NCI-H524 (cell line): ENCODE measurements at regions not wholly inside any gene's neighbourhood (a gene's known extent, or its start where the extent isn't known, plus 50 kb on each side); places are given as distances from the start of the nearest gene placed in this dataset.

Source experiments
- DNase-seq, 2 experiments: peaks; one replicate each; lab custom pipeline; 2025; lab: John Stamatoyannopoulos, UW

GRCh38 chr9:14428781-14429230 is 114.9 kb upstream of the NFIB start:
- peak in 1 of 2 experiments; percentile 63 for DNase-seq

GRCh38 chr9:14427419-14427818 is 113.5 kb upstream of the NFIB start:
- no peak for DNase-seq

DNA sequence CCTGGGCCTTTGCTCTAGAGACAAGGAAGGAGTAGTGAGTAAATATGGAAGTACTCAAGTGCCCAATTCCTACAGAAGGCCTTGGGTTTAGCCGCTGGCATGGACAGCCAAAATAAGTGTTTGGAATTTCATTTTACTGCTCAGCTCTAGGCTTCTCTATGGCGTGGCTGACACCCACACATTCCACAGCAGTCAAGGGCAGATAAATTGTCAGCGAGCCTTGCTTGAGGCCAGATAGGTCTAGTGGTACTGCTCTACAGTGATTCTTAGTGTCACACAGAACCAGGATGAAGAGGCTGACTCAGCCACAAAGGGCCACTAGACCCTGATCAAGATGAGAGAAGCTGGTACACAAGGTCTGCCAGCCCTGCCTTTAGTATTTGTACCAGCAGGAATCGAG is 111.0 kb upstream of the NFIB start:
- DNase-seq, result no peak

GRCh38 chr9:14424289-14424688 is 110.3 kb upstream of the NFIB start:
- DNase-seq, result no peak

GRCh38 chr9:14423815-14424261 is 109.9 kb upstream of the NFIB start:
- no peak for DNase-seq

DNA sequence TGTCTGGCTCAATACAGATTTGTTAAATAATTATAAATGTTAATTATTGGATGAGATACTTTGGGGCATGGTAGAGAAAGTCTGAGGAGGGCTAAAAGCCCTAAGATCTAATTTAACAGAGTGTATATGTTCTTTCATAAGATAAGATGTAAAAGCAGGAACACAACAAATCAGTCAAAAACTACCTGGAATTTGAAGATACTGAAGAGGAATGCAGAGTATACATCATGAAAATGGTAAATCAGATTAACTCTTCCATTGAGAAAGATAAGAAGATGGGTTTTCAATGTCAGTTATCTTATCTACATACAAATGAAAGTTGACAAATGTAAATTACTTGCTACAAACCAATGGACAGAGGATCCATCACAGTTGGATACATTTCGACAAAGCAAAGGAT is 107.3 kb upstream of the NFIB start:
- no peak for DNase-seq

DNA sequence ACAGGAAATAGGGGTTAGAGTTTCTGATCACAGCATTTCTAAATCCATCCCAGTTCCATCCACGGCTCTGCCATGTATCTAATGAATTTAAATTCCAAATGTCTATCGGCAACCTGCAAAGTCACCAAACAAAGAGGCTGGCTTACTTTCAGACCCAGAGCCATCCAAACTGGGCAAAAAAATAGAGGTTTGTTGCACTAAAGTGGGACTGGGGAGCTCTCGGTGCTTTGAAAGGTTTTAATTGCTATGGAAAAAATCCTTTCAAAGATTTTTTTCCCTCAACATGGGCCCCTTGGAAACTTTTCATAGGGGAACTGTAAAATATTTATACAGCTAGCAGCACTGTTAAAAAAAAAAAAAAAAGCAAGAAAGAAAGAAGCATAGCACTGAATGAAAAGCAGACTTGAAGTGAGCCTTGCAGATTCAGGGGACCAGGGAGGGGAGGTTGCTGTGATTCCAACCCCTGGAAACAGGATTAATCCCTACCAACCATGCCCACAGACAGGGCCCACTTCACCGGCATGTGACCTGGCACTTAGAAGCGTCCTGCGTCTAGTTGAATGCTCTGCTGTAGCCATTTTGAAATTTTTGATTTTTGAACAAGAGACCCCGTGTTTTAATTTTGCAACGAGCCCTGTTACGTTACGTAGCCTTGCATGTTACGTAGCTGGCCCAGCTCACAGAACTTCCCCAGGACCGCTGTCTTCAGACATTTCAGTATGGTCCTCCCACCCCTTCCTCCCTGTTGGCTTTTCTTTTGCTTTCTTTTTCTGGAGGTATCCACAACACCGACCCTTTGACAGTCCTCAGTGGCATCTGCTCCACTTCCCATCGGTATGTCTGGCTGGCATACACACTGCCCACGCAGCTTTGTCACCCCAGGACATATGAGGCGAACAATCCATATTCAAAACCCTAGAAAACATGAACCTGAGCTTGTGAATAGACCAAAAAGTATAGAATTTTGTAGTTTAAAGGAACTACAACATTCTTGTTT is 105.3 kb upstream of the NFIB start:
- DNase-seq, result no peak

DNA sequence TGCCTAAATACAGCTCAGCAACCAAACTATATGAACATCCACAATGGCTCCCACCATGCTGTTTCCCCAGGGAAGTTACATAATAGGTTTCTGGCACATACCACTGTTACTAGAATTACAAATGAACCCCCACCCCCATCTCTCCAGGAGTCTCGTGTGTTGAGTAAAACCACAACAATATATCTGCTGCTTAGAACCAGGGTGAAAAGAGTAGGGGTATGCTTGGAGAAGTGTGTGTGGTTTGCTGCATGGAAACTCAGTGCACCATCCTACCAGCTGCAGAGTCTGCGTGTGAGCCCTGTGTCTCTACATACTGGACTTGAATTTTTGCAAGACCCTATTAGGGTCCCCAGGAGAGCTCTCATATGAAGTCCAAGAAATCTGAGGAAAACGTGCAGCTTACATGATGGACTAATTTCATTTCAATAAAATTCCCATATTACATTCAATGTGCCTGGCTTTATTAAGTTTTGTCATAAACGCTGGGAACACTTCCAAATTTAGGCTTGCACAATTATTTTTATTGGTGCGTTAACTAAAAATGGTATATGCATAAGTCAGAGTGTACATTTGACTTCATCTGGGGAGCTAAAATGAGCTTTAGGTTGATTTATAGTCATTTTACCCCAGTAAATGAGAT is 104.5 kb upstream of the NFIB start:
- no peak for DNase-seq

GRCh38 chr9:14417237-14417636 is 103.3 kb upstream of the NFIB start:
- no peak for DNase-seq

GRCh38 chr9:14415947-14416346 is 102.0 kb upstream of the NFIB start:
- DNase-seq, result no peak

DNA sequence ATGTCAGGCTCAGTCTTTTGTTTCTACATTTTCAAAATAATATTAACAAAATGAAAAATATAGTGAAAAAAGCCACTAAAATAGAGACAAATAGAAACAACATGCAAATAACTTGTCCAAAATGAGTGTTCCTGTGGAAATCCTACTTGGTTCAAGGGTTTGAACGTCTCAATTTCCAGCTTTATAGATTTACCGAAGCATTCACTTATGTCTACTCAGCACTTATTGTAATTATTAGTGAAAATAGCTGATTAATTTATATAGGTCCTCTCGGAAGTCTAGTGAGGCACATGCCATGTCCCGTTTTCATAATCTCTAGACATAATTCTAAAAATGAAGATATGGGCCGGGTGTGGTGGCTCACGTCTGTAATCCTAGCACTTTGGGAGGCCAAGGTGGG is 99.9 kb upstream of the NFIB start:
- DNase-seq, result no peak

GRCh38 chr9:14412775-14413174 is 98.8 kb upstream of the NFIB start:
- DNase-seq, result peak in 1 of 2 experiments; percentile 56

DNA sequence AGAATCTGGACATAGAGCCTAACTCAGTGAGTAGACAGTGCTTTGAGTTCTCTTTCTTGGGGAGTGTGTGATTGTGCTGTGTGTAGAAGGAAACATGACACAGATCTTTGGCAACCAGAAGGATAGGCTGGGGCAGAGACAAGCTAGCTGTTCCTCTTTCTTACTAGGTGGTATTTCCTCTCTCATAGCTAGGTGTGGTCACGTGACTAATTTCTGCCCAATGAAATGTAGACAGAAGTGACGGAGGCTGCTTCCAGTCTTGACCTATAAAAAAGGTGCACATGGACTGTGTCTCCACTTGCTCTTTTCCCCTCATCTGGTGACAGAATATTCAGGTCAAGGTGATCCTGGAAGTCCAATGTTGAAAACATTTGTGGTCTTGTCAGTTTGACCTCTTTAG is 92.5 kb upstream of the NFIB start:
- no peak for DNase-seq

DNA sequence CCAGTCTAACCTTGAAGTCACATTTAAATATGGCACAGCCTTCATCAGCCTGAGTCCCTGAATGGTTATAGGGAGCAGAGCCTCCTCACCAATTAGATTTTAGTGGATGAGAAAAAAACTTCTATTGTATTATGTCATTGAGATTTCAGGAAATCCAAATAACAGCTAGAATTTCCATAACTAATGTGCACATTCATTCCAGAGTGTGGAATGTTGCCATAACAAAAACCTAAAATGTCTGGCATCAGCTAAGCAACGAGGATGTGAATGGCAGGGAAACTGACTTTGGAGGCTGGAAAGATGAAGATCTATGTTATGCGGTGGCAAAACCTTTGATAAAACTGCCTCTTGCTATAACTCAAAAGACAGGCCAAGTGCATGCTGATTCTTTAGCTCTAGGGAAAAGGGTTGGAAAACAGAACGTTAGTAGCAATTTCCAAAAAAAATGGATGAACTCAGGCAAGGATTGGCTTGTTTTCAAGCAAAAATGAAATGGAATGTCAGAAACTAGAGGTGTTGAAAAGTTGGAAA is 91.3 kb upstream of the NFIB start:
- no peak for DNase-seq

DNA sequence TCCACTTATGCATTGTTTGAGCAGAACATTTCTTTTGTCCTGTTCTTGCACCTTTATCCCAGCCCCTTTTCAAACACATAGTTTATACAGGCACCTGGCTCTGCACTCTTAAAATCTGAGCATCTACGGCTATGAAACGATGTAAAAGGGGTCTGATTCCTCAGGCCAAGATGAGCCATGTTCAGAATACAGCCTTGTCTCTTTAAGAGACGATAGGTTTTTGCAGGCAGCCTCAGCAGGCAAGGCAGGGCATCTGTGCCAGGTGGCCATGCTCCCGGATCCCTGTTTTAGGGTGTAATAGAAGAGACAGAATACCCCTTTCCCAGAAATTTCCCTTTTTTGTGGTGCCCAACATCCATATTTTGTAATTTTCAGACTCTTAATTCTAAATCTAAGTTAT is 89.1 kb upstream of the NFIB start:
- DNase-seq, result peak; percentile 18 to 33

- DNase-seq, result peak in 1 of 2 experiments; percentile 17
Observed at GRCh38 chr9:14402583-14402982, 88.6 kb upstream of the NFIB start.

DNA sequence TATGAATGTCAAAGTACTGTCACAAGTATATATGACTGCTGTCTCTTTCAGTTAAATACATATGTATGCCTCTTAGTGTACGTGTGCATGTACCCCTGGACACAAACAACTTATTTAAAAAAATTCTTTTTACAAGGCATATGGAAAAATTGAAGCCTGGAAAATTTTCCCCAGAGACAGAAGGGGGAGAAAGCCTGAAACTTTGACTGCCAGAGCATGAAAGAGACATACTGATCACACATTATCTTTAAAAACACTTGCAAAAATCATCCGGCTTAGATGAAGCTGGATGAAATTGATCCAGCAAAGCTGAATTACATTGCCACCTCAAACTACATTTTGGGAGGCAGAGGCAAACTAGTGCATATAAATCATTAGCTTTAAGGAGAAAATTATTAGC is 88.0 kb upstream of the NFIB start:
- DNase-seq, result no peak

DNA sequence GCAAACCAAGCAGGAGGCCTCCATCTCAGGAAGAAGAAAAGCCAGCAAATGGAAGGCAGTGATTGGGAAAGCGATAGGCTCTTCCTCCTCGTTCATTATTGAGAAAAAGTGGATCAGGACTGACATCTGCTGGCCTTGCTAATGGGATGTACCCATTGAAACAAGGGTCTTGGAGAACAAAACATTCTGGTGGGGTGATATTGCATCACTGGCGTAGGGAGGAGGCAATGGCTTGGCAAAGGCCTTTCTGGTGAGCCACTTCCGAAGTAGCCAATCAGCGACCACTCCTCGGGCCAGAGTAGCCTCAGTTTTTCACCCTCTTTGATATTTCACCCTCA is 86.7 kb upstream of the NFIB start:
- DNase-seq, result peak; percentile 20 to 53

- no peak for DNase-seq
Observed at GRCh38 chr9:14399756-14400657, 86.1 kb upstream of the NFIB start.

- no peak for DNase-seq
Observed at GRCh38 chr9:14398473-14398872, 84.5 kb upstream of the NFIB start.

- no peak for DNase-seq
Observed at GRCh38 chr9:14396171-14396570, 82.2 kb upstream of the NFIB start.
